GM19035 (cell line): ENCODE measurements at regions not wholly inside any gene's neighbourhood (a gene's known extent, or its start where the extent isn't known, plus 50 kb on each side); places are given as distances from the start of the nearest gene placed in this dataset.

Experiments
- ATAC-seq: cut with Tn5 transposase; IDR thresholded peaks from one replicate; pipeline ENCODE4 v1.9.1; 2021; ENCODE audit not compliant: unreplicated experiment

DNA sequence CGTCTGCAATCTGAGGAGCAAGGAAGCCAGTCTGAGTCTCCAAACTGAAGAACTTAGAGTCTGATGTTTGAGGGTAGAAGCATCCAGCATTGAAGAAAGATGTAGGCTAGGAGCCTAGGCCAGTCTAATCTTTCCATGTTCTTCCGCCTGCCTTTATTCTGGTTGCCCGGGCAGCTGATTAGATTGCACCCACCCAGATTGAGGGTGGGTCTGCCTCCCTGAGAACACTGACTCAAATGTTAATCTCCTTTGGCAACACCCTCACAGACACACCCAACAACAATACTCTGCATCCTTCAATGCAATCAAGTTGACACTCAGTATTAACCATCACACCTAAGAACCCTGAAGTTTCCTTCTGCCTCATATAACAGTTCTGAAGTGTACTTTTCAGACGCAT is 350.1 kb downstream of the RFPL4B start:
- no peak for ATAC-seq

DNA sequence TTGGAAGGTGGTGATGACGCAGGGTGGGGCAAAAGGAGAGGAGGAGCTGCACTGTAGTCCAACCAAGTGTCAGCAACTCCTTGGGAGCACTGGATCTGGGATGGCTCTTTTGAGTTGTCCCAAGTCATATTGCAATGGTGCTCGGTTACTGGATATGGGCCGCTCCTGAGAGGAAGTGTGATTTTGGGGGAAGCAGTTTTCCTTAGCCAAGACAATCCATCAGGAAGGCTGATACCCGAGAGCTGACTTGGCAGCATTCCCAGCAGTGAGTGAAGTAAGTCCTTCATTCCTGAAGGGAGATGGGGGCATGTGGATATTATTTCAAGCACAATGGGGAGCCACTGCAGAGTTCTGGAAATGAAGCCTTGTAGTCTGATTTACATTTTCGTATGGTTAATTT is 354.1 kb downstream of the RFPL4B start:
- ATAC-seq = no peak

DNA sequence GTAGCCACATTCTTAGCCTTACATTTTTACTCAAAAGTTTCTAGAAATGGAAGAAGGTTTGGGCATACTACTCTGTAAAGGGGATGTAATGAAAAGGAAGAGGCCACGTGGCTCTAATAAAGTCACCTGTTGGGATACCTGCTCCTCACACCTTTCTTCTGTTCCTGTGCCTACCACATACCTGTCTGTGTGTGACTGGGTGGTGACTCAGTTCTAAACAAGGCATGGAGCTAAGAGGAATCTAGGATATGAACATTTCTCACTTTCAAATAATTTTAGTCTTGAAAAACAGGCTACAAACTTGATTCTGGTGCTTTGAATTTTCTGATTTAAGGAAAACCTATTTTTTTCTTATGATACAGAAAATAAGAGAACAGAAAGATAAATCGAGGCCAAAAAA is 363.6 kb downstream of the RFPL4B start:
- no peak for ATAC-seq

DNA sequence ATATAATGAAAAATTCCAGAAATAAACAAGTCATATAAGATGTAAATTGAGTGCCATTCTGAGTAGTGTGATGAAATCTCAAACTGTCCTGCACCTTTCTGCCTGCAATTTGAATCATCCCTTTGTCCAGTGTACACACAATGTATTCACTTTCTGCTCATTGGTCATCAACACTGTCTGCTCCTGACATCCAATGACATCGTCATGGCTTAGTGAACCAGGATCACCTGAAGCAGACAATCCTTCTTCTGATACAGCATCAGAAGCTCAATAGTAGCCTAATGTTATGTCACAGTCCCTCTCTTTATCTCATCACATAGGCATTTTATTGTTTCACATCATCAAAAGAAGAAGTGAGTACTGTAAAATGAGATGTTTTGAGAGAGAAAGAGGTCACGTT is 366.3 kb downstream of the RFPL4B start:
- ATAC-seq = no peak

DNA sequence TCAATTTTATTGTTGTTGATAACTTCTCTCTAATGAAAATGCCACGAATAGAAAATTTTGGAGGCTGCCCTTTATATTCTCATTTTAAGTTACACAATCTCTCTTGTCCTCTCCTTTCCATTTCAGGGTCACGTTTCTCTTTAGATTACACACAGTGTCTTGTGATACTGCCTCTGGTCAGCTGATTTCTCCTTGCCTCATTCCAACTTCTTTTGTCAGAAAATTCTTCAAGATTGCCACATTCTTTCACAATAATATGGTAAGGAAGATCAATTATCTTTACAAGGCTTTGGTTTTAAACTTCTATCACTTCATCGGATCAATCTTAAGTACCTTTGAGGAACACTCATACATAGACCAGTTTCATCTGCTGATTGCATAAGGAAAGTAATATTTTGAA is 370.3 kb downstream of the RFPL4B start:
- ATAC-seq = no peak

DNA sequence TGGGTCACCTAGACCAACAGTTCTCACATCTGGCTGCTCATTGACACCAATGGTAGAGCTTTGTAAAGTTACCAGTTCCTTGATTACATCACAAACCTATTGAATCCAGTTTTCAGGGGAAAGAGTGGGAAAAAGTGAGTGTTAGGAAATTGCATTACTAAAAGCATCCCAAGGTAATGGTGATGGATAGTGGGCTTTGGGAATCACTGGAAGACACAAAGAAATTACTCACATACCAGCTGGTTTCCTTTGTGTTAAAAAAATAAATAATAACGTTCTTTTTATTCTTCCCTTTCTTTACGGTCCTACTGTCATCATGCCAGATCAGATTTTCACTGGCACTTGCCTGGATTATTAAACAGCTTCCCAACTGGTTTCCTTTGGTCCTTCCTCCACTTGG is 370.7 kb downstream of the RFPL4B start:
- no peak for ATAC-seq

DNA sequence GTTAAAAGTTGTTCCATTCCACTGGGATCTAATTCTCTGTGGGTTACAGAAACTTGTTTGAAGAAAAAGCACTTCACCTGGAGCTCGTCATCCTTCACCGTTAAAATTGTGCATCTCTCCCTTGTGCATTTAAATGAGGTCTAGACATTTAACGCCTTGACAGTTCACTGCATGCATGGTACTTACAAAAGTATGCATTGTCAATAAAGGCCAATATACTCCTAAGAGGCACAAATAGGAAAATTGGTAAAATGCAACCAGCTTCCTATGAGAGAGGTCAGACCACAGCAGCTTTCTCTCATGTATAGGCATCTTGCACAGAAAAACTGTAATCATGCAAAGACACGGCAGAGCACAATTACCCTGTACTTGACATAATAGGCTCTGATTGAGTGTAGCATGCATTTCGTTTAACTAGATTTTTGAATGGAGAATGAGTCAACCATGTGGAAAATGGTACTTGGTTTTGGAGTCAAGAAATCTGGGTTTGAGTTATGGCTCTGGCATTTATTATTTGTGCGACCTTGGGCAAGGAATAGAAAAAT is 378.5 kb downstream of the RFPL4B start:
- no peak for ATAC-seq

DNA sequence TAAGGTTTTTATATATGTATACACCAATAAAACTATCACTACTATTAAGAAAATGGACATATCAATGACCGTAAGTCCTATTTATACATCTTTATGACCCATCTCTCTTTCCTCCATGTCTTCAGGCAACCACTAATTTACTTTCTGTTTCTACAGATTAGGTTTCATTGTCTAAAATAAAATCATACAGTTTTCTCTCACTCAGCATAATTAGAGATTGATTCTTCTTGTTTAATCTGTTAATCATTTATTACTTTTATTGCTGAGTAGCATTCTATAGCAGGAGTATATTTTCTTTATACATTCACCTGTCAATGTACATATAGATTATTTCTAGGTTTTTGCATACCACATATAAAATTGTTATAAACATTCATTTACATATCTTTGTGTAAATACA is 388.0 kb downstream of the RFPL4B start:
- no peak for ATAC-seq

DNA sequence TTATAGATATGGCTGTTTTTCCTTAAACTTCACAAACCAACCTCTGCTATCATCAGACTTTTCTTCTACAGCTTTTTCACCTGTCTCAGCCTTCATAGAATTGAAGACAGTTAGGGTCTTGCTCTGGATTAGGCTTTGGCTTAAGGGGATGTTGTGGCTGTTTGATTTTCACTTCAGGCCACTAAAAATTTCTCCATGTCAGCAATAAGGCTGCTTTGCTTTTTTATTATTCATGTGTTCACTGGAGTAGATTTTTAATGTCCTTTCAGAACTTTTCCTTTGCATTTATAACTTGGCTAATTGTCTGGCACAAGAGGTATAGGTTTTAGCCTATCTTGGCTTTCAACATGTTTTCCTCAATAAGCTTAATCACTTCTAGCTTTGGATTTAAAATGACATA is 392.6 kb downstream of the RFPL4B start:
- ATAC-seq = no peak

DNA sequence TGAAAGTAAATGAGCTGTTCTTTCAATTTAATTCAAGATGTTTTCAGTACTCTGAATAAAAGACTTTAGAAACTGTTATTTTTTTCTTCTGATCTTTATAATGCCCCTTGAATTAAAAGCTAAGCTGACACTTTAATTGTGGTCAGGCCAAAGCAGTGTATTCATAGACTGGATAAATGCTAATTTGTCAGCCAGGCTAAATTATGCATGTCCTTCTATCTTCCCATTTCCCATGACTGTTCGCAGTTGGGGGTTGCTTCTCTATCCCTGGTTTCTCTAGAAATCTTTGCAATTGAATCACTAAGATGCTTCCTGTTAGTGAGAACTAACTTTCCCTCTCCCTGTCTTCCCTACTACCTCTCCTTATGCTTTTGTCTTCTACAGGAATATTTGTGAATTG is 396.2 kb downstream of the RFPL4B start:
- ATAC-seq = no peak

DNA sequence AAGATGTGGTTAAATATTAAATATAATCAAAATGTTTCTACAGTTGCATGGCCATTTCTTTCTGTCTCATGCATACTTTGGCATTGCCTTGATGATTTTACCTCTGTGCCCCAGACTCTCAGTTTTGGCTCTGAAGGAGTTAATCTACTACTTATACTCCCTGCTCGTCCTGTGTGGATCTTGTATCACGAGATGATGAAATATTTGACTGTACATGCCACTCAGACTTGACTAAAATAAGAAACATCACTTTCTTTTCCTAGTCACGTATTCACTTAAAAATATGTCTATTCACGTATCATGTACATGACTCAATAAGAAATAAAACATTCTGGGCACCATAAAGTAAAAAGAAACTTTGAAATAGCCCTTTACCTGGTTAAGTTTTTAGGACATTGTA is 397.7 kb downstream of the RFPL4B start:
- ATAC-seq = no peak

DNA sequence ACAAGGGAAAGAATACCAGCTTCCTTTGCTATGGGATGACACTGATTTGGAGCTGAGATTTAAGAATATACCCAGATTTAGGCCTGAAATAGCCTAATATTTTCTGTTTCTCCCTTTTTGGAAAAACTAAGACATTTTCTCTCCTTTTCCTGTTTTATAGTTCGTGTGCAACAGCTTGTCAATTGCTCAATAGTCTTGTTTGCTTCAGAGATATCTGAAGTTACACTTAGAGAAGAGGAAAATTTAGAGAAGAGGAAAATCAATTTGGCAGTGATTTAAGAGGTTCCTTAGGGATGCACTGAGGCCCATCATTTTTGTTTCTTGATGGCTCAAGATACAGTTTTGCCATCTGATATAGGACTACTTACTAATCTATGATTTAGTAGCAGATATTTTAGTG is 398.6 kb downstream of the RFPL4B start:
- no peak for ATAC-seq

DNA sequence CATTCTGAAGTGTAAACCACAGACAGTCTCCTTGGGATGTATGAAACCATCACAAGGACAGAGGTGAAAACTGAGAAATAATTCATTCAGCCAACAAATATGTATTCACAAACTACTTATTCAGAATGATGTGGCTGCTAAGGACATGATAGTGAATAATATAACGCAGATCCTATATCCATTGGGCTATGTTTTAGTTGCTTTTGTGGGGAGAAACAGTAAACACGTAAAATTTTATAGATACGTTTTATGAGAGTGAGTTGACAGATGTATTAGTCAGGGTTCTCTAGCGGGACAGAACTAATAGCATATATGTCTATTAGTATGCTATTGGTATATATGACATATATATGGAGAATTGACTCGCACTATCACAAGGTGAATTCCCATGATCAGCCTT is 402.5 kb downstream of the RFPL4B start:
- no peak for ATAC-seq

DNA sequence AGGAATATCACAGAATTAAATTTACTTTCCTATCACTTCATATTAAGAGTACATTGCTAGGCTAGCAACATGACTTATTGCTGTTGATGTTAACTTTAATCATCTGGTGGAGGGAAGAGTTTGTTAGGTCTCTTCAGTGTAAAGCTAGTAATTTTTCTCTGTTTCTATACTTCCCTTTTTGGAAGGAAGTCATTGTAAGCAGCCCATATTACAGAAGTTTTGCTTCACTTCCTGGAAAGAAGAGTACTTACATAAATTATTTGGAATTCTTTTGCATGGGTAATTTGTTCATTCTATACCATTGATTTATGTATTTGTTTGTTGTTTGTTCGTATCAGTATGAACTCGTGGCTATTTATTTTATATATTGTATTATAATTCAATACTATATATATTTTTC is 405.2 kb downstream of the RFPL4B start:
- no peak for ATAC-seq

DNA sequence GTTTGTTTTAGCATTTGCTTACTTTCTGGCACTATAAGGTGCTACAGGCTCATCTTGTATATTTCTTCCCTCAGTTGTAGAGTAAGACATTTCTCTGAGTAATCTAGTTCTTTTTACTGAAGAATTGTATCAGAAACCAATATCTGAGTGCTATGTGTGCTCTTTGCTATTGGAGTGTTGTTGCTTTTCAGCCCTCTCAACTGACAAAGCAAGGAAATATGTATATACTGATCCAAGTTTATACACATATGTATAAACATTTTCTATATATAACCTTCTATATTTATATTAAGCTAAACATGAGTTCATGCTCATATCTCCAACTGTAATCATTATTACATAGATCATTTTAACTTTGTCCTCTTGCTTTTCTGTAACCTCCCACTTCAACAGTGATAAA is 405.7 kb downstream of the RFPL4B start:
- ATAC-seq = no peak

DNA sequence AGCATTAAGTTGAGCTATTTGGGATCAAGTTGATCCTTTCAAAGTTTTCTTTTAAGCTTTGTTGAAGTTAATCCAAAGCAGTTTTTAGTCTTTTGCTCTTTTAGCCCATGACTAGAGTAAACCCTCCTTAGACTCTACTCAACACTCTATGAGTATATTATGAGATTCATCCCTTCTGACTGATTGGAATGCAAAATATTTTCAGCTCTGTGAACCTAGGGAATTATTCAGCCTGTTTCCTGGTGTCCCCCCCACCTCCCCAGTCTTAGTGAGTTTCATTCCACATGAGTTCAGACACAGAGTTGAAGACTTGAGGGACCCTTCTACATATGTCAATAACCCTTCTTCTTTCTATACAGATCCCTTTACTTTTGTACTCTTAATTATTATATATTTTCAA is 413.7 kb downstream of the RFPL4B start:
- no peak for ATAC-seq

DNA sequence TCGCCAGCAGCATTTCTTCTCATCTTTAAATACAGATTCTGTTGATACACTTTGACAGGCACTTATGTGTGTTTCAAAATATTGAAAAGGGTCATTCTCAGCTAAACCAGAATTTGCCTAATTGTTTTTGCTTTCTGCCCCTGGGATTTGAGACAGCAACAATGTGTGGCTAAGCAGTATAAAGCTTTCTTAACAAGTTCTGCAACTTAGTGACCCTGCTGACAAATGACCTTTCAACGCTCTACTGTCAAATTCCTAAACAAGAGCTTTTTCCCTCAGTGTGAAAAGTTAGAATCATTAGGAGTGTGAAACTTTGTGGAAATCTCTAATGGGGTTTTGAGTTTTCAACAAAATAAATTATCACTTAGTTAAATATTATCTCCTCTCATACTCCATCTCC is 414.6 kb downstream of the RFPL4B start:
- no peak for ATAC-seq

DNA sequence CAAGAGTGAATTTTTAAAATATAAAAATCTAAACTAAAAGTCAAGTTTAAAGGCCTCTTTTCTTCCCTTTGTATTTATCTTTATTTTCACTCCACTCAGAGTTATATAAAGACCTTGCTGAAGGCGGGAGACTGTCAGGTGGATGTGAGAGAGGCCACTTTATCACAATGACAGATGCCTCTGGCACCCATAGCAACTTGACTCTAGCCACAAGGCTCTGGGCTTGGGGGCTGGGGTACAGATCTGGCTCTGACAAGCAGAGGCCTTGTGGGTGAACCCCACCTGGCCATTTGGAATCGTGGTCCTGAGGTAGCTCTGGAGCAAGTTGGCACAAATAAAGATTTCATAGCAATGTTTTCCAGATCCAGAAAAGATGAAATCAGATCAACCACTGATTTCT is 417.2 kb downstream of the RFPL4B start:
- ATAC-seq = no peak

DNA sequence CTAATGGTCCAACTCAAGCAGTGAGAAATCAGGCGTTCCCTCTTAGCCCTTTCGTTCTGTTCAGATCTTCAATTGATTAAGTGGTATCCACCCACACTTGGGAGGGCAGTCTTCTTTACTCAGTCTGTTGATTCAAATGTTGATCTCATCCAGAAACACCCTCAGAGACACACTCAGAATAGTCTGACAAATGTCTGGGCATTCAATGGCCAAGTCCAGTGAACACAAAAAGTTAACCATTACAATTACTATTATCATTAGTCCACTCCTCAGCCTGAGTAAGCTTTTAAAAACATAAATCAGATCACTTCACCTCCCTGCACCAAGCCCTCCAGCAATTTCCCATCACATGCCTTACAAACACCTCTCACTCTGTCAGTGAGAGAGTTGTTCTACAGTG is 423.2 kb downstream of the RFPL4B start:
- no peak for ATAC-seq

DNA sequence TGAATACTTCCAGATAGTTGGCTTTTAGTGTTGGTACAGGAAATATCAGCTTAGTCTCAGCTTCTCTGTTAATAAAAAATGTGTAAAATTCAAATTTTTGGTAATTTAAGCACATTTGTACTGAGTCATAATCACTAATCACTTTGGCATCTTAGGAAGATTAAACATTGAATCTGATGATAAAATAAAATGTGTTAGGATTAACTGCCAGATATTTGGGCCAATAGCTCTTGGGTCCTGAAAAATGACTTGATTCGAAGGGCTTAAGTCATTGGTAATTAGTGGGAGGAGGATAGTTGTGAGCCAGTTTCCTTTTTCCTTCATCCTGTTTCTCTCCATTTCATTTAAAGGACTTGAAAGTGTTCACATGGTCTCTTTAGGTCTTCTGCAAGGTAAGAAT is 426.1 kb downstream of the RFPL4B start:
- ATAC-seq = no peak

DNA sequence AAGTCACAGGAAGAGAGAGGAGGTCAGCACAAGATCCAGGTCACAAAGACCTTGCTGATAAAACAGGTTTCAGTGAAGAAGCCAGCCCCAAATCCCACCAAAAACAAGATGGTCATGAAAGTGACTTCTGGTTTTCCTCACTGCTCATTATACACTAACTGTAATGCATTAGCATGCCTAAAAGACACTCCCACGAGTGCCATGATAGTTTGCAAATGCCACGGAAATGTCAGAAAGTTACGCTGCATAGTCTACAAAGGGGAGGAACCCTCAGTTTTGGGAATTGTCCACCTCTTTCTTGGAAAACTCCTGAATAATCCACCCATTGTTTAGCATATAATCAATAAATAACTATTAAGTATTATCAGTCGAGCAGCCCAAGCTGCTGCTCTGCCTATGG is 427.2 kb downstream of the RFPL4B start:
- ATAC-seq = no peak

DNA sequence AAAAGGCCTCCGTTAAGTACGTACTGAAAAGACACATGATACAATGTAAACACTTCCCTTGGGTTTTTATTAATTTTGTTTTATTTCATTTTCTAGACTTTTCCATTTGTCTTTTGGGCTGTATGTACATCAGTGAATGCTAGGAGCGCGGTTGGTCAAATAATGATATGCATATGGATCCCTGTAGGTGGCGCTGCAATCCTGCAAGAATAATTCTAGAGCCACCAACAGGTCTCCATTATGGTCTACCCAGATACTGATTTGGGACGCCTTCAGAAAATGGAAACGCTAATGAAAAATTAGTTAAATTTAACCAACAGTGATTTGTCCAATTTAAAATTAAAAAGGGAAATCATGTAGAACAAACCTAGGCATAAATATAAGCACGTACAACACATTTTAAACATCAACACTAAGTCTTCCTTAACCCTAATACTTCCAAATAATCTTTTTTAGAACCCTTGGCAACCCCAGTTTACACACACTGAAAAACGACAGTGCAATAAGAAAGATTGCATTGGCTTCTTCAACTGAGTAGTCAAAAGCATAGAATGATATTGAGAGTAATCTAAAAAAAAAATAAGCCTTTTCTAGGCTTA is 433.5 kb downstream of the RFPL4B start:
- ATAC-seq = peak; percentile 98

DNA sequence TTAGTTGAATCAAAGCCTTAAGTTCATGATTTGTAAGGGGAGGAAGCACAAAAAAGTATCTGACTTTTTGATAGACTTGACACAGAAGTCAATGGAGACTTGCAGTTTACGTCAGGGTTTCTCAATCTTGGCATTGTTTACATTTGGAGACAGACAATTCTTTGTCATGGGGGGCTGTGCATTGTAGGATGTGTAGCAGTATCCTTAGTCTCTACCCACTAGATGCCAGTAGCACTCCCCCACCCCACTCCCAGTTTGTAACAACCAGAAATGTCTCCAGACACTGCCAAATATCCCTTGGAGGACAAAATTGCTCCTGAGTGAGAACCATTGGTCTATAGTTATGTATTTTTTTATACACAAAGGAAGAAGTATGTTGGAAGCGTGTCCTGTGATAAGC is 434.1 kb downstream of the RFPL4B start:
- ATAC-seq = no peak

DNA sequence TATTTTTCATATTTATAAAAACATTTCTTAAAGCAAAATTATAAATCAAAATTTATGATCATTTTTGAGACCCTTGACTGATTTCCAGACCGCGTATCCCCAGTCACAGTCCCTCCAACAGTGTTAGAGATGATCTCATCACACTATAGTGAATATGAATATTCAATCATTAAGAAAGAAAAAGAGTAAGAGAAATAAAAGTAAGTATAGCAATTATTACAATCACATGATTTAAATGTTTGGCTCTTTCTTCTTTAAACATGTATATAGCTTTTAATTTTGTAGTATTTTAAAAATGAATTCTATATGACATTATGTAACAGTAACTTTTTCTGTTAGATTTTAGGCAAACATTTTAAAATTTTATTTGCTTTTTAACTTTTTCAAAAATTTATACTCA is 438.3 kb downstream of the RFPL4B start:
- ATAC-seq = no peak
